ENCODE measurements at regions not wholly inside any gene's neighbourhood (a gene's known extent, or its start where the extent isn't known, plus 50 kb on each side); places are given as distances from the start of the nearest gene placed in this dataset.

GRCh38 chr4:112931001-112931400 is 118.5 kb upstream of the ANK2 start:
- Histone ChIP-seq H3K4me1 (ENCODE audit: control insufficient read depth in 2 of 2, insufficient read depth in 2 of 2, low read length in 2 of 2) (no peaks in the 10 kb centered on the region), H3K36me3 (ENCODE audit: control insufficient read depth in 2 of 2, insufficient read depth in 2 of 2, low read length in 2 of 2) (no peaks in the 10 kb centered on the region), H3K27me3 (ENCODE audit: control insufficient read depth in 2 of 2, insufficient read depth in 2 of 2, low read length in 2 of 2) (no peaks in the 10 kb centered on the region), H3K9me3 (ENCODE audit: control insufficient read depth in 2 of 2, low read length in 2 of 2) (no peaks in the 10 kb centered on the region), H3K4me3 (ENCODE audit: low read length in 2 of 2) (no peak overlapping the region), H3K9ac (ENCODE audit: low read depth in 1 of 2, low read length in 2 of 2) (no peak overlapping the region), H3K27ac (ENCODE audit: low read depth in 2 of 2, low read length in 2 of 2) (no peak overlapping the region)

DNA sequence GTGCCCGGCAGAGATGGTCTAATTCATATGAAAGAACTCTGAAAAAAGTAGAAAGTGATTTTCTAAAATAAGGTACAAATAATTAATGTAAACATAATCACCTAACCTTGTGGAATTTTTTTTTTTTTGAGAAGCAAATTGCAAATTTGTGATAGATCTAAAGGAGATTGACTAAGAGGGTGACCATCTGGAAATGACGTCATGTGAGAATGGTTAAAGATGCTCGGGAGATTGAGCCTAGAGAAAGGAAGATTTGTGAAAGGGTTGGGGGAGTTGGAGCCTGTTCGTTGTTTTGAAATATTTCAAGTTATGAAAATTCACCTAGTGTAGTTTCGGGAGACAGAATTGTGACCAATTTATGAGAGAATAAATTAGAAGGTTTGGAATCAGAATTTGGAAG is 115.7 kb upstream of the ANK2 start:
- Histone ChIP-seq H3K4me1 (ENCODE audit: control insufficient read depth in 2 of 2, insufficient read depth in 2 of 2, low read length in 2 of 2) (no peaks in the 10 kb centered on the region), H3K4me3 (ENCODE audit: low read length in 2 of 2) (no peak overlapping the region), H3K27ac (ENCODE audit: low read depth in 2 of 2, low read length in 2 of 2) (no peak overlapping the region), H3K9ac (ENCODE audit: low read depth in 1 of 2, low read length in 2 of 2) (no peak overlapping the region), H3K9me3 (ENCODE audit: control insufficient read depth in 2 of 2, low read length in 2 of 2) (no peaks in the 10 kb centered on the region), H3K36me3 (ENCODE audit: control insufficient read depth in 2 of 2, insufficient read depth in 2 of 2, low read length in 2 of 2) (no peaks in the 10 kb centered on the region), H3K27me3 (ENCODE audit: control insufficient read depth in 2 of 2, insufficient read depth in 2 of 2, low read length in 2 of 2) (no peaks in the 10 kb centered on the region)

DNA sequence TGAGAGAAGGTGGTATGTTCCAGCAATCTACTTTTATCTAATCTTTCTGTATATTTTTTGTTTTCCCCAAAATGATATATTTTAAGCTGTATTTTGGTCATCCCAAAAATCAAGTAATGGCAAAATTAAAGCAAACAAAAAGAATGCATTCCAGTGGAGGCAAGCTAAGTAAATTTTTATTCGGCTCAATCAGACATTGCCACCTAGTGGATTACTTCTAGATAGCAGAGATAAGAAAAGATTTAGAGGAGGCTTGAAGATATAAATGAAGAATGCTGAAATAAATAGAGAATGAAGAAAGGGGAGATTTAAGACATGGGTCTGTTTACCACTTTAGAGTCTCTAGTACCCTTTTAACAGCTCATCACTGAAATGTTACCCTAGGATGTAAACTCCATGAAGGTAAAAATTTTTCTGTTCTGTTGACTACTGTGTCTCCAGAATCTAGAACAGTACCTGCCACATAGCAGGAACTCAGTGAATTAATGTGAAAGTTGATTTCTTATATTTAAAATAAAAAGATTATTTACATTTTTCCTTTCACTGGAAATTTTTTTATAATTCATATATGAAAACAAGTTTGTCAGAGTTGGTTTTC is 110.9 kb upstream of the ANK2 start:
- Histone ChIP-seq H3K9me3 (ENCODE audit: control insufficient read depth in 2 of 2, low read length in 2 of 2) (no peaks in the 10 kb centered on the region), H3K9ac (ENCODE audit: low read depth in 1 of 2, low read length in 2 of 2) (no peak overlapping the region), H3K27ac (ENCODE audit: low read depth in 2 of 2, low read length in 2 of 2) (no peak overlapping the region), H3K36me3 (ENCODE audit: control insufficient read depth in 2 of 2, insufficient read depth in 2 of 2, low read length in 2 of 2) (no peaks in the 10 kb centered on the region), H3K27me3 (ENCODE audit: control insufficient read depth in 2 of 2, insufficient read depth in 2 of 2, low read length in 2 of 2) (no peaks in the 10 kb centered on the region), H3K4me1 (ENCODE audit: control insufficient read depth in 2 of 2, insufficient read depth in 2 of 2, low read length in 2 of 2) (no peaks in the 10 kb centered on the region), H3K4me3 (ENCODE audit: low read length in 2 of 2) (no peak overlapping the region)

DNA sequence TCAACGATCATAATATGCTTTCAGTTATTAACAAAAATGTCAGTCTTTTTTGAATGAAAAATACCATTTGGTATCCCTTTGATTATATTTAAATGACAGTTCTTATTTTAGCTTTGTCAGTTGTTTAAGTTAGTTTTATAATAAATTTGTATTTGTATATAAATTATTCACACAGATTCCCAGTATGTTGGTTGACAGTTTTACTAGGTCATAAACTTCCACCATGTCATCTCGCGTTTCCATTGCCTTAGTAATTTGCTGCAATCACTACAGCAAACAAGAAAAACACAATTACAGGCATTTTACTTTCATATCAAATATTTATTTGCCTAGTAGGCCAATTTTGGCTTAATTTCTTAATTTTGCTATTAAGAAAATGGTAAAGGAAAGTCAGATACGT is 109.6 kb upstream of the ANK2 start:
- H3K4me3 ChIP-seq (ENCODE audit: low read length in 2 of 2) = no peak overlapping the region
- H3K36me3 ChIP-seq (ENCODE audit: control insufficient read depth in 2 of 2, insufficient read depth in 2 of 2, low read length in 2 of 2) = no peaks in the 10 kb centered on the region
- no peak overlapping the region for H3K27ac ChIP-seq (ENCODE audit: low read depth in 2 of 2, low read length in 2 of 2)
- H3K27me3 ChIP-seq (ENCODE audit: control insufficient read depth in 2 of 2, insufficient read depth in 2 of 2, low read length in 2 of 2) = no peaks in the 10 kb centered on the region
- no peaks in the 10 kb centered on the region for H3K9me3 ChIP-seq (ENCODE audit: control insufficient read depth in 2 of 2, low read length in 2 of 2)
- H3K4me1 ChIP-seq (ENCODE audit: control insufficient read depth in 2 of 2, insufficient read depth in 2 of 2, low read length in 2 of 2) = no peaks in the 10 kb centered on the region
- no peak overlapping the region for H3K9ac ChIP-seq (ENCODE audit: low read depth in 1 of 2, low read length in 2 of 2)

GRCh38 chr4:112940336-112940735 is 109.1 kb upstream of the ANK2 start:
- H3K36me3 ChIP-seq (ENCODE audit: control insufficient read depth in 2 of 2, insufficient read depth in 2 of 2, low read length in 2 of 2) = no peaks in the 10 kb centered on the region
- no peaks in the 10 kb centered on the region for H3K27me3 ChIP-seq (ENCODE audit: control insufficient read depth in 2 of 2, insufficient read depth in 2 of 2, low read length in 2 of 2)
- H3K4me1 ChIP-seq (ENCODE audit: control insufficient read depth in 2 of 2, insufficient read depth in 2 of 2, low read length in 2 of 2) = no peaks in the 10 kb centered on the region
- H3K27ac ChIP-seq (ENCODE audit: low read depth in 2 of 2, low read length in 2 of 2) = no peak overlapping the region
- no peak overlapping the region for H3K9ac ChIP-seq (ENCODE audit: low read depth in 1 of 2, low read length in 2 of 2)
- H3K9me3 ChIP-seq (ENCODE audit: control insufficient read depth in 2 of 2, low read length in 2 of 2) = no peaks in the 10 kb centered on the region
- H3K4me3 ChIP-seq (ENCODE audit: low read length in 2 of 2) = no peak overlapping the region

- no peaks in the 10 kb centered on the region for H3K27me3 ChIP-seq (ENCODE audit: control insufficient read depth in 2 of 2, insufficient read depth in 2 of 2, low read length in 2 of 2)
- H3K4me1 ChIP-seq (ENCODE audit: control insufficient read depth in 2 of 2, insufficient read depth in 2 of 2, low read length in 2 of 2) = no peaks in the 10 kb centered on the region
- H3K4me3 ChIP-seq (ENCODE audit: low read length in 2 of 2) = no peak overlapping the region
- H3K9ac ChIP-seq (ENCODE audit: low read depth in 1 of 2, low read length in 2 of 2) = no peak overlapping the region
- H3K36me3 ChIP-seq (ENCODE audit: control insufficient read depth in 2 of 2, insufficient read depth in 2 of 2, low read length in 2 of 2) = no peaks in the 10 kb centered on the region
- H3K9me3 ChIP-seq (ENCODE audit: control insufficient read depth in 2 of 2, low read length in 2 of 2) = no peaks in the 10 kb centered on the region
- no peak overlapping the region for H3K27ac ChIP-seq (ENCODE audit: low read depth in 2 of 2, low read length in 2 of 2)
These were observed 107.4 kb upstream of the ANK2 start for GRCh38 chr4:112942077-112942476.

- H3K4me3 ChIP-seq (ENCODE audit: low read length in 2 of 2) = no peak overlapping the region
- H3K9me3 ChIP-seq (ENCODE audit: control insufficient read depth in 2 of 2, low read length in 2 of 2) = no peaks in the 10 kb centered on the region
- H3K27me3 ChIP-seq (ENCODE audit: control insufficient read depth in 2 of 2, insufficient read depth in 2 of 2, low read length in 2 of 2) = no peaks in the 10 kb centered on the region
- H3K9ac ChIP-seq (ENCODE audit: low read depth in 1 of 2, low read length in 2 of 2) = no peak overlapping the region
- no peaks in the 10 kb centered on the region for H3K36me3 ChIP-seq (ENCODE audit: control insufficient read depth in 2 of 2, insufficient read depth in 2 of 2, low read length in 2 of 2)
- H3K27ac ChIP-seq (ENCODE audit: low read depth in 2 of 2, low read length in 2 of 2) = no peak overlapping the region
- no peaks in the 10 kb centered on the region for H3K4me1 ChIP-seq (ENCODE audit: control insufficient read depth in 2 of 2, insufficient read depth in 2 of 2, low read length in 2 of 2)
These were observed 106.5 kb upstream of the ANK2 start for GRCh38 chr4:112942997-112943396.

- no peaks in the 10 kb centered on the region for H3K27me3 ChIP-seq (ENCODE audit: control insufficient read depth in 2 of 2, insufficient read depth in 2 of 2, low read length in 2 of 2)
- H3K36me3 ChIP-seq (ENCODE audit: control insufficient read depth in 2 of 2, insufficient read depth in 2 of 2, low read length in 2 of 2) = no peaks in the 10 kb centered on the region
- no peak overlapping the region for H3K27ac ChIP-seq (ENCODE audit: low read depth in 2 of 2, low read length in 2 of 2)
- no peaks in the 10 kb centered on the region for H3K4me1 ChIP-seq (ENCODE audit: control insufficient read depth in 2 of 2, insufficient read depth in 2 of 2, low read length in 2 of 2)
- H3K9ac ChIP-seq (ENCODE audit: low read depth in 1 of 2, low read length in 2 of 2) = no peak overlapping the region
- no peak overlapping the region for H3K4me3 ChIP-seq (ENCODE audit: low read length in 2 of 2)
- H3K9me3 ChIP-seq (ENCODE audit: control insufficient read depth in 2 of 2, low read length in 2 of 2) = no peaks in the 10 kb centered on the region
These were observed 105.4 kb upstream of the ANK2 start for GRCh38 chr4:112944006-112944405.

- H3K4me3 ChIP-seq (ENCODE audit: low read length in 2 of 2) = no peak overlapping the region
- no peaks in the 10 kb centered on the region for H3K4me1 ChIP-seq (ENCODE audit: control insufficient read depth in 2 of 2, insufficient read depth in 2 of 2, low read length in 2 of 2)
- no peaks in the 10 kb centered on the region for H3K27me3 ChIP-seq (ENCODE audit: control insufficient read depth in 2 of 2, insufficient read depth in 2 of 2, low read length in 2 of 2)
- H3K27ac ChIP-seq (ENCODE audit: low read depth in 2 of 2, low read length in 2 of 2) = no peak overlapping the region
- no peaks in the 10 kb centered on the region for H3K9me3 ChIP-seq (ENCODE audit: control insufficient read depth in 2 of 2, low read length in 2 of 2)
- H3K36me3 ChIP-seq (ENCODE audit: control insufficient read depth in 2 of 2, insufficient read depth in 2 of 2, low read length in 2 of 2) = no peaks in the 10 kb centered on the region
- no peak overlapping the region for H3K9ac ChIP-seq (ENCODE audit: low read depth in 1 of 2, low read length in 2 of 2)
These were observed 103.3 kb upstream of the ANK2 start for GRCh38 chr4:112946127-112946526.

- H3K27ac ChIP-seq (ENCODE audit: low read depth in 2 of 2, low read length in 2 of 2) = no peak overlapping the region
- H3K9me3 ChIP-seq (ENCODE audit: control insufficient read depth in 2 of 2, low read length in 2 of 2) = no peaks in the 10 kb centered on the region
- H3K4me3 ChIP-seq (ENCODE audit: low read length in 2 of 2) = no peak overlapping the region
- no peaks in the 10 kb centered on the region for H3K27me3 ChIP-seq (ENCODE audit: control insufficient read depth in 2 of 2, insufficient read depth in 2 of 2, low read length in 2 of 2)
- no peak overlapping the region for H3K9ac ChIP-seq (ENCODE audit: low read depth in 1 of 2, low read length in 2 of 2)
- H3K4me1 ChIP-seq (ENCODE audit: control insufficient read depth in 2 of 2, insufficient read depth in 2 of 2, low read length in 2 of 2) = no peaks in the 10 kb centered on the region
- no peaks in the 10 kb centered on the region for H3K36me3 ChIP-seq (ENCODE audit: control insufficient read depth in 2 of 2, insufficient read depth in 2 of 2, low read length in 2 of 2)
These were observed 101.8 kb upstream of the ANK2 start for GRCh38 chr4:112947616-112948015.

Data from mucosa of rectum (tissue), 2 donors.